Sigmoid colon (tissue), 4 donors: ENCODE measurements at regions not wholly inside any gene's neighbourhood (a gene's known extent, or its start where the extent isn't known, plus 50 kb on each side); places are given as distances from the start of the nearest gene placed in this dataset.

Experiments
- CTCF ChIP-seq, 4 experiments: fragments of 450-650 bp in 3 of 4; fragments of 200-600 bp in 1 of 4; IDR thresholded peaks; one replicate each; pipeline ENCODE4 v1.5.1; 2016 to 2019; ENCODE audit warnings: antibody characterized with exemption in 4 of 4, mild to moderate bottlenecking in 3 of 4, moderate library complexity in 2 of 4
- POLR2AphosphoS5 ChIP-seq, 4 donors: sonication (generic); formaldehyde crosslinking; IDR thresholded peaks; one replicate each; pipeline ENCODE4 v1.6.1; 2017; ENCODE audit warnings: antibody characterized with exemption in 4 of 4

GRCh38 chr3:107212618-107213017, 164.6 kb upstream of the CCDC54 start:
- TF ChIP-seq CTCF (IDR thresholded peaks at IDR 0.05) (no peak), POLR2AphosphoS5 (IDR thresholded peaks at IDR 0.05) (no peak)
